Esophagus muscularis mucosa (tissue), 4 donors: ENCODE measurements at regions not wholly inside any gene's neighbourhood (a gene's known extent, or its start where the extent isn't known, plus 50 kb on each side); places are given as distances from the start of the nearest gene placed in this dataset.

ENCODE experiments used
- DNase-seq: peaks from one replicate; pipeline ENCODE4 v3.0.0-alpha.2; 2017; ENCODE audit errors: extremely low spot score
- H3K27ac ChIP-seq, 4 donors: fragments of 200-600 bp; sonication (generic); replicated peaks in 1 of 4; 1 replicate in 3 of 4; 2 replicates in 1 of 4; pipeline ENCODE4 v1.5.1; 2016 to 2019; ENCODE audit warnings: mild to moderate bottlenecking in 1 of 4
- H3K27me3 ChIP-seq, 4 donors: fragments of 200-600 bp; sonication (generic); one replicate each; pipeline versions ENCODE4 v1.5.1 to v1.6.0; 2016 to 2019
- H3K36me3 ChIP-seq, 4 donors: fragments of 200-600 bp; sonication (generic); one replicate each; pipeline ENCODE4 v1.5.1; 2016 to 2019
- H3K4me1 ChIP-seq, 4 donors: fragments of 200-600 bp; sonication (generic); one replicate each; pipeline ENCODE4 v1.5.1; 2016 to 2019
- H3K4me3 ChIP-seq, 4 donors: fragments of 200-600 bp; sonication (generic); 1 replicate in 2 of 4; 2 replicates in 2 of 4; pipeline ENCODE4 v1.5.1; 2016 to 2019; ENCODE audit warnings: mild to moderate bottlenecking in 4 of 4, moderate library complexity in 1 of 4
- H3K9me3 ChIP-seq, 4 donors: fragments of 200-600 bp; sonication (generic); 1 replicate in 3 of 4; 2 replicates in 1 of 4; pipeline ENCODE4 v1.5.1; 2016 to 2019
- EP300 ChIP-seq: sonication (generic); formaldehyde crosslinking; IDR thresholded peaks from one replicate; pipeline ENCODE4 v1.6.1; 2017; ENCODE audit warnings: antibody characterized with exemption
- POLR2A ChIP-seq: fragments of 450-650 bp; IDR thresholded peaks from one replicate; pipeline ENCODE4 v1.6.1; 2017; ENCODE audit warnings: antibody characterized with exemption, moderate library complexity, mild to moderate bottlenecking, low read depth
- POLR2AphosphoS5 ChIP-seq, 2 donors: sonication (generic); formaldehyde crosslinking; IDR thresholded peaks; one replicate each; pipeline ENCODE4 v1.6.1; 2017; ENCODE audit warnings: antibody characterized with exemption in 2 of 2
- WGBS: methylation state at CpG from one replicate; pipeline ENCODE4 v1.1.5; 2018; 5-methylcytosine and 5-hydroxymethylcytosine counted together
- intact Hi-C: fragments of 100-400 bp; cut with DNase I; formaldehyde crosslinking; loops from one replicate; pipeline ENCODE4 v1.15.1; 2023
- TF ChIP-seq, protein P1 (sequence below), 3 experiments: fragments of 200-600 bp in 2 of 3; fragments of 450-650 bp in 1 of 3; sonication (generic) in 2 of 3; IDR thresholded peaks; one replicate each; pipeline ENCODE4 v1.5.1; 2017 to 2019; ENCODE audit warnings: antibody characterized with exemption in 3 of 3, mild to moderate bottlenecking in 2 of 3, moderate library complexity in 1 of 3

DNA sequence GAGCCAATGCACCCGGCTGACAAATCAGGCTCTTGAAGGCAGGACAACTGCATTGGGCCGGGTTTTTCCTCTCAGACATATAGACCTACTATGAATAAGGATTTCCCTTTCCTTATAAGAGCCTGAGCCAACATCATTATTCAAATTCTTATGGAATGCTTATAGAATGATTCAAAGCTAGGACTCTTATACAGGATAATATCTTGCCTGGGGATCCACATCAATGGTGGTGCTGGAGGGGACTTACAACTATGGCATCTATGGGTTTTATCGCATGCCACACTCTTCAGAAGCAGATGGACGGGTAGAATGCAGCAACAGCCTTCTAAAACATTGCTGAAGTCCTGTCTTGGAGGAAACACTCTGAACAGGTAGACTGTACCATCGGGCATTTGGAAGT lies 296.8 kb upstream of the KYNU start:
- 91% methylated on average over 5 of the region's 5 CpGs for WGBS
- Histone ChIP-seq H3K27me3 (no peaks in the 10 kb centered on the region), H3K27ac (no peak overlapping the region), H3K4me1 (no peaks in the 10 kb centered on the region), H3K36me3 (no peaks in the 10 kb centered on the region), H3K4me3 (no peak overlapping the region), H3K9me3 (no peaks in the 10 kb centered on the region)
- TF ChIP-seq POLR2AphosphoS5 (IDR thresholded peaks at IDR 0.05): no peak
- no peak for TF ChIP-seq POLR2A
- TF ChIP-seq, protein P1, sequence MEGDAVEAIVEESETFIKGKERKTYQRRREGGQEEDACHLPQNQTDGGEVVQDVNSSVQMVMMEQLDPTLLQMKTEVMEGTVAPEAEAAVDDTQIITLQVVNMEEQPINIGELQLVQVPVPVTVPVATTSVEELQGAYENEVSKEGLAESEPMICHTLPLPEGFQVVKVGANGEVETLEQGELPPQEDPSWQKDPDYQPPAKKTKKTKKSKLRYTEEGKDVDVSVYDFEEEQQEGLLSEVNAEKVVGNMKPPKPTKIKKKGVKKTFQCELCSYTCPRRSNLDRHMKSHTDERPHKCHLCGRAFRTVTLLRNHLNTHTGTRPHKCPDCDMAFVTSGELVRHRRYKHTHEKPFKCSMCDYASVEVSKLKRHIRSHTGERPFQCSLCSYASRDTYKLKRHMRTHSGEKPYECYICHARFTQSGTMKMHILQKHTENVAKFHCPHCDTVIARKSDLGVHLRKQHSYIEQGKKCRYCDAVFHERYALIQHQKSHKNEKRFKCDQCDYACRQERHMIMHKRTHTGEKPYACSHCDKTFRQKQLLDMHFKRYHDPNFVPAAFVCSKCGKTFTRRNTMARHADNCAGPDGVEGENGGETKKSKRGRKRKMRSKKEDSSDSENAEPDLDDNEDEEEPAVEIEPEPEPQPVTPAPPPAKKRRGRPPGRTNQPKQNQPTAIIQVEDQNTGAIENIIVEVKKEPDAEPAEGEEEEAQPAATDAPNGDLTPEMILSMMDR (IDR thresholded peaks at IDR 0.05): no peak
- TF ChIP-seq EP300: no peak
- no peak for DNase-seq
- intact Hi-C loops: no loop called here

DNA sequence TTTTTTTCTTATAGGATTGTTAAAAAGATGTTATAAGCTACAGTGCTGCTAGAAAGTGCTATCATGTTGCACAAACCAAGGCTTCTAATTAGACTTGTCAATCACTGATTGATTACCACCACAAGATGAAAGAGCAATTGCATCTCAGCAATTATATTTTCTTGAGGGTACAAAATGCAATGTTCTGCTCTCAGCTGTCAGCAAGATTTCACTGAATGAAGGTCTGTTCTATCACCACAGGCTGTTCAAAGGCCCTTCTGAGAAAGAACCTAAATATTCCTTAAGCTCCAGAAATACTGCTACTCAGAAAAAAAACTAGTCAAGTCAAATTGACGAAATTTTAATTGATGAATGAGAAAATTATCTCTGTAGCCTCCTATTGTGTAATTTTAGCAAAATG lies 301.9 kb upstream of the KYNU start:
- 45% methylated on average over 1 of the region's 1 CpG for WGBS
- Histone ChIP-seq H3K36me3 (no peaks in the 10 kb centered on the region), H3K27me3 (no peaks in the 10 kb centered on the region), H3K9me3 (no peaks in the 10 kb centered on the region), H3K27ac (no peak overlapping the region), H3K4me1 (no peaks in the 10 kb centered on the region), H3K4me3 (no peak overlapping the region)
- TF ChIP-seq EP300 (no peak), POLR2A (no peak), POLR2AphosphoS5 (IDR thresholded peaks at IDR 0.05) (no peak)
- TF ChIP-seq, protein P1 (IDR thresholded peaks at IDR 0.05): no peak
- no peak for DNase-seq
- intact Hi-C loops: no loop called here

DNA sequence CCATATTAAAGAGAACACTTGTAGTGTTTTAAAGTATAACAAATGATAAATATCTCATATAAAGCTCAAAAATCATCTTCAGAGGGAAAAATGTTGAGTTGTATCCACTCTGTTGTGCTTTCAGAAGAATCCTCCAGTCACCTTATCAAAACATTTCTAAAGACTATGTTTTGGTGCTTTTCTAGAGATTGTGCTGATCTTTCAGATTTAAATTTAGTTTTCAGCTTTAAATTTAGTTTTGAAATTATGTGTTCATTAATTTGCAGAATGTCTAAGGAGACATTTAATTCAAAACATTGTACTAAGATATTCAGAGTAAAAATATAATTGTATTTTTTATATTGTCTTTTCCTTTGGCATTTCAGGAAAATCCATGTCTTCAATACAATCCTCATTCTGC lies 303.1 kb upstream of the KYNU start:
- H3K9me3 ChIP-seq: no peaks in the 10 kb centered on the region
- intact Hi-C loops: no loop called here
- no peak for TF ChIP-seq POLR2AphosphoS5 (IDR thresholded peaks at IDR 0.05)
- TF ChIP-seq, protein P1 (IDR thresholded peaks at IDR 0.05): no peak
- TF ChIP-seq EP300: no peak
- no peak for TF ChIP-seq POLR2A

DNA sequence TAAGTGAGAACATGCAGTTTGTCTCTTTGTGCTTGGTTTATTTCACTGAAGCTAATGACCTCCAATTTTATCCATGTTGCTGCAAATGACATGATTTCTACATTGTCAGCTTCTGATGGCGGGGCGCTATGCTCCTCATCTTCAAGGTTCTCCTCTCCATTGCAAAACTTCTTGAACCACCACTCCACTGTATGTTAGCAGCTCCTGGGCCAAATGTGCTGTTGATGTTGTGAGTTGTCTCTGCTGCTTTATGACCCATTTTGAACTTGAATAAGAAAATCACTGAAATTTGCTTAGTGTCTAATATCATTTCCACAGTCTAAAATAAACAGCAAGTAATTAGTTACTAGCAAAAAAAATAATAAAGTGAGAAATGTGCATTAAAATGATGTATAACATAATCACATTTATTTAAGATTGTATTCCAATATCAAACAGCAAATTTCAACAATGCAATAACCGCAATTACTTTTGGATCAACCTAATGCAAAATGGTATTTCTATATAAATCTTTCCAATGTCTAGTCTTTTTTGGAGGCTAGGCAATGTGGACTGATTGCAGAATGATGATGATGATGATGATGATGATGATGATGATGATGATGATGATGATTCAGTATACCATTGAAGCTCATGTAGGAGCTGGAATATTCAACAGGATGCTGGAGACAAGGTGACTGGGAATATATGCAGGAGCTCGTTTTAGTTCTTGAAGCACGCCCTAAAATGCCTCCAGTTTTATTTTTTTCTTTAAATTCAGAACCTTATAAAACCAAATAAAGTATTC lies 304.9 kb upstream of the KYNU start:
- intact Hi-C loops: no loop called here
- 95% methylated on average over 5 of the region's 5 CpGs for WGBS
- no peaks in the 10 kb centered on the region for H3K36me3 ChIP-seq

More for the DNA sequence above, 303.1 kb upstream of the KYNU start:
- Histone ChIP-seq H3K27ac (no peak overlapping the region), H3K36me3 (no peaks in the 10 kb centered on the region), H3K4me3 (no peak overlapping the region), H3K4me1 (no peaks in the 10 kb centered on the region), H3K27me3 (no peaks in the 10 kb centered on the region)
- no peak for DNase-seq

More for the DNA sequence above, 304.9 kb upstream of the KYNU start:
- H3K27me3 ChIP-seq: no peaks in the 10 kb centered on the region
- no peak overlapping the region for H3K27ac ChIP-seq
- no peaks in the 10 kb centered on the region for H3K4me1 ChIP-seq
- no peaks in the 10 kb centered on the region for H3K9me3 ChIP-seq
- no peak for DNase-seq
- no peak overlapping the region for H3K4me3 ChIP-seq
- TF ChIP-seq, protein P1 (IDR thresholded peaks at IDR 0.05): no peak
- TF ChIP-seq POLR2A: no peak
- TF ChIP-seq EP300: no peak
- no peak for TF ChIP-seq POLR2AphosphoS5 (IDR thresholded peaks at IDR 0.05)
